HG02970 (cell line): ENCODE measurements at regions not wholly inside any gene's neighbourhood (a gene's known extent, or its start where the extent isn't known, plus 50 kb on each side); places are given as distances from the start of the nearest gene placed in this dataset.

ENCODE experiments used
- ATAC-seq: cut with Tn5 transposase; IDR thresholded peaks from one replicate; pipeline ENCODE4 v1.9.1; 2021; ENCODE audit warnings: mild to moderate bottlenecking, moderate library complexity, moderate number of reproducible peaks; ENCODE audit not compliant: unreplicated experiment, low FRiP score

GRCh38 chr4:115430024-115430423 is 316.6 kb upstream of the NDST4 start:
- no peak for ATAC-seq

- ATAC-seq, result no peak
Measured at GRCh38 chr4:115428455-115428854, 315.0 kb upstream of the NDST4 start.

GRCh38 chr4:115424852-115425251 is 311.4 kb upstream of the NDST4 start:
- no peak for ATAC-seq

GRCh38 chr4:115418635-115419396 is 305.4 kb upstream of the NDST4 start:
- no peak for ATAC-seq

- no peak for ATAC-seq
Measured at GRCh38 chr4:115396034-115396433, 282.6 kb upstream of the NDST4 start.

GRCh38 chr4:115376866-115377265 is 263.4 kb upstream of the NDST4 start:
- ATAC-seq, result no peak

- no peak for ATAC-seq
Measured at GRCh38 chr4:115374621-115375020, 261.2 kb upstream of the NDST4 start.

- ATAC-seq, result no peak
Measured at GRCh38 chr4:115370490-115370889, 257.1 kb upstream of the NDST4 start.

GRCh38 chr4:115370012-115370411 is 256.6 kb upstream of the NDST4 start:
- no peak for ATAC-seq

- no peak for ATAC-seq
Measured at GRCh38 chr4:115366390-115366789, 253.0 kb upstream of the NDST4 start.

- no peak for ATAC-seq
Measured at GRCh38 chr4:115365185-115365584, 251.8 kb upstream of the NDST4 start.

- no peak for ATAC-seq
Measured at GRCh38 chr4:115361781-115362180, 248.4 kb upstream of the NDST4 start.

- no peak for ATAC-seq
Measured at GRCh38 chr4:115360431-115360830, 247.0 kb upstream of the NDST4 start.

GRCh38 chr4:115357776-115358175 is 244.4 kb upstream of the NDST4 start:
- ATAC-seq, result no peak

- no peak for ATAC-seq
Measured at GRCh38 chr4:115356176-115356575, 242.8 kb upstream of the NDST4 start.

- ATAC-seq, result no peak
Measured at GRCh38 chr4:115355329-115355728, 241.9 kb upstream of the NDST4 start.

- ATAC-seq, result no peak
Measured at GRCh38 chr4:115353370-115353769, 239.9 kb upstream of the NDST4 start.

- no peak for ATAC-seq
Measured at GRCh38 chr4:115343171-115343570, 229.8 kb upstream of the NDST4 start.

GRCh38 chr4:115334736-115335411 is 221.5 kb upstream of the NDST4 start:
- no peak for ATAC-seq

- no peak for ATAC-seq
Measured at GRCh38 chr4:115332078-115332477, 218.7 kb upstream of the NDST4 start.

- ATAC-seq, result no peak
Measured at GRCh38 chr4:115331241-115331640, 217.8 kb upstream of the NDST4 start.

GRCh38 chr4:115325836-115326235 is 212.4 kb upstream of the NDST4 start:
- ATAC-seq, result no peak
